HG03469 (cell line): ENCODE measurements at regions not wholly inside any gene's neighbourhood (a gene's known extent, or its start where the extent isn't known, plus 50 kb on each side); places are given as distances from the start of the nearest gene placed in this dataset.

Experiments used
- ATAC-seq: cut with Tn5 transposase; IDR thresholded peaks from one replicate; pipeline ENCODE4 v1.9.1; 2021; ENCODE audit warnings: mild to moderate bottlenecking, moderate library complexity, moderate number of reproducible peaks; ENCODE audit not compliant: unreplicated experiment

DNA sequence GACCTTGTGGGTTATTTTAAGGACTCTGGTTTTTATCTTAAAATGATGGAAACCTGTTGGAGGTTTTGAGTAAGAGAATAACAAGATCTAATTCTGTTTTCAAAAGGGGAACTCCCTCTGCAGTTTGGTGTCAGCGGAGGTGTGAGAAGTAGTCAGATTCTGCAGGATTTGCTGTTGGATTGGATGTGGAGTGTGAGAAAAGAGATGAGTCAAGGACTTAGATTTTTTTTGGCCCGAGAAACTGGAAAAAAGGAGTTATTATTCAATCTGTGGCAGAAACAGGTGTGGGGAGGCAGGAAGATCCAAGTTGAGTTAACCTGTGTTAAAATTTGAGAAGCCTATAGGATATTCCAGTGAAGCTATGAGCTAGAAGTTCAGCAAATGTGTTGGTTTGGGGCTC lies 337.2 kb upstream of the FANCL start:
- ATAC-seq = no peak

DNA sequence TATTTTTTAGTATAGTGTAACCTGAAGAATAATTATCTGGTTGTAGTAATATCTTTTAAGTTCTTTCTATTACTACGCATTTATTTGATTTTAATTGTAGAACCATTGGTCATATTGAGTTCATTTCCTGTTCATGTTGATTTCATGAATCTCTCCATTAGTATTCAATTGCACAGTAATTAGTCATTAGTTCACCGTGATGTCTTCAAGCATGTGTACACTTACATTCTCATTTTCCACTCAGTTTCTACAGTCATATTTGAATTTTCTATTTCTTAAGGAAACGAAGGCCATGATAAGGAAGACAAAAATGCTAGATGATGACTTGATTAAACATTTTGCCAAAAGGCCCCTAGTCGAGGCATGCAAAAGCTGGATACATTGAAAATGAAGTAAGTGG lies 333.7 kb upstream of the FANCL start:
- ATAC-seq = no peak

DNA sequence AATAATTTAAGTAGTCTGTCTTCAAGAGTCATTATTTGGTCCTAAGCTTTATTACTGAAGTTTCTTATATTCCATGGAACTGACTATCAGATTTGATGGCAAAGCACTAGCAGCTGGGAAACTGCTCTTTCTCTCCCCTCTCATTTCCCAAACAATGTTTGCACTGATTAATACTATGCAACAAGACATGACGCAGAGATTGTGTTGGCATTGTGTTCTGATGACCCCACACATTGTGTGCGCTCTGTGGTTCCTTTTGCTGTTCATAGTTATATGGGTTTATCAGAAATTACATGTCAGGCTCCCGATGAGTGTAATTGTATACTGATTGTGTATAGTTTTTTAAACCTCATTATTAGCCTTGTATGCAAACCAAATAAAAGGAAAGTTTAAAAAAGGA lies 331.6 kb upstream of the FANCL start:
- no peak for ATAC-seq

DNA sequence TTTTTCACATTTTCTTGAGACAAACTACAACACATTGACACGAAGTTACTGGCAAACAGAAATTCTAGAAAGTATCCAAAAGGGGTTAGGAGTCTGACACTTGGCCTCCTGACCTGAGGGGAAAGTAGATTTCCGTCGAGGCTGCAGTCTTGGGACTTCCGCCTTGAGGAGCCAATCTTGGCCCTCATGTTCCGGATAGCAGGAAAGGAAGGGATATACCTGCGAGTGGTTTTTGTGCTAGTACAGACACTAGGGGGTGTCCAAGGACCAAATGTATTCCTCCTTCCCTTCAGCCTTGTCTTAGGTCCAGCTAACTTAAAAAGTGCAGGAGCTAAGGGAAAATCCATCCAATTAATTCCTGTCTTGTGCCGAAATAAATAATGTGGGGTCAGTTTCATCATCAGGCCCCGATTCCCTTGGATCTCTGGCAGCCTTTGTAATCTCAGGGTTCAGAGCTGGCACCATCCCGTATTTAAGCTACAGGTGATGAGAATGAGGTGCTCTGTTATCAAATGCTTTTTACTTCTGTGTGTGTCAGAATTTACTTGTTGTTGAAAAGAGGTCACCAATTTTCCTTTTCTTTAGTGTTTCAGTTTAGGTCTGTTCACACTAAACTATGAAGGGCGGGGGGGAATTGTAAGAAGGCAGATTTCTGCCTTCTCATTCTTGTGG lies 330.2 kb upstream of the FANCL start:
- peak; percentile 71 for ATAC-seq

DNA sequence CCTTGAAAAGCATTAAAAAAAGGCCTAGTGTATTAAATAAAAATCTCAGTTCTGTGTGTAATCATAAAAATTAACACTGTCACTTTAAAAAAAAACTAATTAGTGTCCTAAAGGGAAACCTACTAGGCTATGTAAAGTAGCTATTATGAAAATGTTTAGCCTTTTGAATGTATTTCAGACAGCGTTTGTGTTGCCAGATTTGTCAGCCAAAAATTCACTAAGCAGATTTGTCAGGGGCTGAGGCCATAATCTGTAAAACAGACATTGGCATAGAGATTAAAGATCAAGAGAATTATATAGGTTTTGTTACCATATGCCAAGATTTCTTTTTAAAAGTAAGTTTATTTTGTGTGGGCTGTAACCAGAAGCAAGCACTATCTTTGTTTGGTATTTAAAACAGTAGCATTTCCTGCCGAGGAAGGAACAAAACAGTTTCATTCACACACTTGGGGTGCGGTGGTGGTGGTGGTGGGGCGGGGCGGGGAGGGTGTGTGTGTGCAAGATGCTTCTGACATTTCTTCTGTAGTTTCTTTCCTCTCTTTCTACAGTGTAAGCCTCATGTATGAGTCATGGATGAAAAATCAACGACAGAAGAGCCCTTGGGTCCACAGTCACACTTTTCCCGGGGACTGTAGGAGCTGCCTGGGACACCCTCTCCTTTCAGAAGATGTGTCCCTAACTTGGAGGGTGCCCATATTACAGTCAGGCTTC lies 328.5 kb upstream of the FANCL start:
- no peak for ATAC-seq

DNA sequence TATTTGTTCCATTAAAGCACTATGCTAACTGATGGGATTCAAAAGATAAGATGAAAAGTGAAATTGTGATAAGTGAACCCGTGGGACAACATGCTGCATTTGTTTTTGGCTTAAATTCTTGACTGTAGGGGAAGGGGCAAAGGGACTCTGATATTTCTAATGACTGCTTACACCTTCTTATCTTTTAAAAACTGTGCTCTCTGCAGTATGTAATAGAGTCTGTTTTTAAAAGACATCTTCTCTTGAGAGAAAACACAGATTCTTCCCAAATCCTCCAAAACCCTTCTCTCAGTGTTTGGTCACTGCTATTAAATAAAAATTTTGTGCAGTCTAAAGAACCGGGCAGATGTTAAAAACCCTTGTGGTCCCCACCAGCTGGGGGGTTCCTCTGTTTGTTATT lies 327.8 kb upstream of the FANCL start:
- ATAC-seq = no peak

DNA sequence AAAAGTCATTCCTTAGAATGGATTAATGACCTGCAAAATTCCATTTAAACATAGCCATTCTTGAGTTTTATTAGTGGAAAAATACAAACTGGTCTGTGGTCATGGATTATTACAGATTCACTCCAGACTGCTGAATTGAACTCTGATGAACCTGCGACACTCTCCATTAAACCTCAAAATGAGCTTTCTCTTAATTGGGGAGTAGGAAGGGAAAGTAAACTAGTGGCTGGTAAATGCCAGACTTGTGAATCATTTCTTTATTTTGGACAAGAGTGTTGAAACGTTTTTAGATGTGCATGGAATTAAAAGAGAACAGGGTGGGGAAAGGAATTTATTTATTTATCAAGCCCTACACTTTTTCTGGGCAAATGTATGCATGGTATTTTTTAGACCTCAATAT lies 321.2 kb upstream of the FANCL start:
- ATAC-seq = no peak

DNA sequence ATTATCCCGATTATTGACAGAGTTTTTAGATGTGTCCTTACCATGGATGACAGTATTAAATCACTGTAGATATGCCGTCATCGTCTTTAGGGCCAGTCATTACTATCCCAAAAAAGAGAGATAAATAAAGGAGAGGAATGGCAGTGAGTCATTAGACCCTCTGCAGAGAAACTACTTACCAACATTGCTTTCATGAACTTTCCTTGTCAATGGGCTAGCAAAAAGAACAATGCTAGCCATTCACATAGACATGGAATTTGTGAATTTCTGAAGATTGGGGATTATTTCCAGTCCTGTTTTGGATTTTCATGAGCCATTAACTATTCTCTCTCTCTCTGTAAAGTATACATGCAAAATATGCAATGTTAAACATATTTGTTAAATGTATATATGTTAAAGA lies 319.4 kb upstream of the FANCL start:
- ATAC-seq = no peak

DNA sequence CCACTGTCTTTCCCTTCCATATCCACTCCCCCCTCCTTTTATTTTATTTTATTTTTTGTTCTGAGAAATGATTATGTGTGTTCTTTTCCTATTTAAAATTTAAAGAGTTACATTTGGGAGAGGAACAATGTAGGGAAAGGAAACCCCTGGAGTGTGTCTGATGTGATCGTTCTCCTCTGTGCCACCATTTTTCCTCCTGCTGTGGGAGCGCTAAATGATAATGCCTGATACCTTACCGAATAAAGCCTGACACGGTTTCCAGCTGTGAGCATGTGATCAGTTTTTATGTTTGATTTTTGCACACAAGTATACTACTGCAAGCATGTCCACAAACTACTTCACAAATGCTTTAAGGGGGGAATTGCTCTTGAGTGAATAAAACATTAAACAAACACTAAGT lies 317.8 kb upstream of the FANCL start:
- no peak for ATAC-seq

DNA sequence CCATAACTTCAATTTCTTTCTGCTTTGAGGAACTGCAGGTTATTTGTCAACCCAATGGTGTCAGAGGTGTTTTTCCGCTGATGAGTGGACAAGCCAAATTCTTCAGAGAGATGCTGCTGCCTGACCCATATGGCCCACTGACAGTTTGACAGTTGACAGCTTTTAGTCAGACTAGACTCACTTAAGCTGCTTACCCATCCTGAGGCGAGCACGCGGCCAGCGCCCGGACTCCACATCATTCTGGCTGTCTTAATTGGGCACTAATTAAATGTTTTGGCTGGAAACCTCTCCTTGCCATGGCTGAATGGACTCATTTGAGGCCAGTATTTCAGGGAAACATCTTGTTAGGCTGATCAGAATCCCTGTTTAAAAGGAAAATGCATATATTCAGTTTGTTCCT lies 316.1 kb upstream of the FANCL start:
- ATAC-seq = no peak

DNA sequence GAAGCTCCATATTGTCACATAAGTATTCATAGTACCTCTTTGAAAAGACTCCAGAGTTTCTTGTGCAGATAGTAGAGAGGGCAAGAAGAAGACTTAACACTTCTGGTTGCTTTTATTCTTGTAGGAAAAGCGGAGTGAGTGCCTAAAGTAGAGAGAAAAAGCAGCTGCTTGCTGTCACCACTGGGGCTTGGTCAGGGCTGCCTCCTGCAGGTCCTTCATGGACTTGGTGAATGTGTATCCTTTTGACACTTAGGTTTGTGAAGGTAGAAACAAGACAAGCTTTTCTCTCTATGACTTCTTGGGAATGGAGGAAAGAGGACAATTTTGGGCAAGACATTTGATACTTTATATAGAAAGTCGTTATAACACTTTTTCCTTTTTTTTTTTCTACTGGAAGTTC lies 312.8 kb upstream of the FANCL start:
- no peak for ATAC-seq

DNA sequence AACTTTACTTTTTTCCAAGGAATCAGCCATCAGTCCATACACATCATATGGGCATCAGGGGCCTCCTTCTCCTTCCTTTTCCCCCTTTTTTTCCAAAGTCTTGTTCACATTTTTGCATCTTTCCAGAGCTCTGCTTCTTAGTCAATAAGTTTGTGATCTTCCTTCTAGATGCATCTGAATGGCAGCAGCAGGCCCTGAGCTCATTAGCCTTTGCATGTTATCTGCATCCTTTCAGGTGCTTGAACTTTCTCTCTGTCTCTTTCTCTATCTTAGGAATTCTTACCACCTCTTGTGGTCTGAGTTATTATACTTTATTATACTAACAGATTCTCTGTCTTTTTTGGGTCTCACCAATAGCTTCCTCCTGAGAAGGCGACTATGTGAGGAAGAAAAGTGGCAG lies 312.4 kb upstream of the FANCL start:
- ATAC-seq = no peak

DNA sequence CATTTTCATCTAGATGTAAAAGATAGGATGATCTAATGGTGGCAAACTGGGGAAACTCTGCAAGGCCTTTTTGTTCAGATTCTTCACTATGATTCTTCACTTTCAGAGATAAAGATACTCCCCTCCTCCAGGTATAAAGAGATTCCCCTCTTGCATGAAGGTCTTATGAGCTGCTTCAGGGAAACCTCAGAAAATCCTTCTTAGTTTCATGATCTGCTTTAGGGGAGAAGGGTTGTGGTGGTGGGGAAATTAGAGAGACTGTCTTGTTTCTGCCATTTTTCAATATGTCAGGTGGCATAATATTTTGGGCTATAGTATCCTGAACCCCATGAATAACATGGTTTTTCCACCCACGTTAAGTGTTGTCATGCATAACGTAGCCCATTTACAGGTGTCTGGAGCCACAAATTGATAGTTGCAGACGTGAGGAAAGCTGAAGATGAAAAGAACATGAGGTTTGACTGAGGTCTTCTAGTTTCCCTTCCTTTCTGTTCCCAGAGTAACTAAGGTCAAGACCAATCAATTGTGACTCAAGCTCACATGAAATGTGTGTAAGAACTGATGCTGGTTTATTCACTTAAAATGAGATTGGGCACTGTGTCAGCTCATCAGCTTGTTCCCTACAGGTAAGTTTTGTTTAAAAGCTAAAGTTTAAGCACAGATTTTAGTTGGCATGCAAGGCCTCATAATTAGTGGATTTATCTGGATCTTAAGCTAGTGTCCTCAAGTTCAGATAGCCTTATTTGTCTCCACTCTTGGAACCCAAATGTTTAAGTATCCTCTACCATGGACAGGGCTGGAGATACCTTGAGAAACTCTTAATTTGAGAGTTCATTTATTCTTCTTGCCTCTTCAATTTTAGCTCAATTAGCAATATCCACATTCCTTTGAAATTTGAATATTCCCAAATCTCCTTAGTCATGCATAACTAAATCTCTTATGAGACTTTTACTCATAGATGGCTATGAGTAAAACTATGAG lies 304.5 kb upstream of the FANCL start:
- peak; percentile 54 for ATAC-seq

DNA sequence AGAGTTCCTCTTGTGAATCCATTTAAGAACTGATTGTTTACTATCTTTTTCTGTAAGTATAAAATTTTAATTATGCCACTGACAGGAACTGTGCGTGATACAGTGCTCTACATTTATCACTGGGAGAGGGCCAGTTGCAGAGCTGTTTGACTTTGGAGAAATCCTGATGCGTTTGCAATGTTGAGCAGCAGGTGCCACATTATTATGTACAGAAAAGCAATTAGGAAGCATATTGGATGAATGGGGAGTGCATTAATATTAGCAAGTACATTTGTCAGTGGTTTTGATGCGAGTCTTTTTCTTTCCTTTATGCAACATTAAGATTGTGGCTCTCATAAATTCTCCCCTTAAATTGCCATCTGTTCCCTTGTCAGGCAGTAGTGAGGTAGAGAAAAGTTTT lies 302.3 kb upstream of the FANCL start:
- ATAC-seq = no peak

DNA sequence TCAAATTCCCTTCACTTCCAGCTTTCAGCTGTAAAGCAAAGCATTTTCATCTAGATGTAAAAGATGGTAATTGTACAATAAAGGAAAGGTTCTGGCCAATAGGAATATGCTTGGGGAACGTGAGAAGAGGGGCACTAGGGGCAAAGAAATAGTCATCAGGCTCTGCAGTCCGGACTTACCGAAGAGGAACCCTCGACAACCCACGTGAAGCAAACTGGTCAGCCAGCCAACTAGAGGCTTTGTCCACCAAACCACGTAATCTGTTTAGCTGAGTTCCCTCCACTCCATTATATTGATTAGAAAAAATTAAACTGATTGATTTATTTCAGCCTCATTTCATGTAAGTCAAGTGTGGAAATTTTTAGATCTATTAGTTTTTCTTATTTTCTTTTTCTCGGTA lies 300.4 kb upstream of the FANCL start:
- no peak for ATAC-seq

DNA sequence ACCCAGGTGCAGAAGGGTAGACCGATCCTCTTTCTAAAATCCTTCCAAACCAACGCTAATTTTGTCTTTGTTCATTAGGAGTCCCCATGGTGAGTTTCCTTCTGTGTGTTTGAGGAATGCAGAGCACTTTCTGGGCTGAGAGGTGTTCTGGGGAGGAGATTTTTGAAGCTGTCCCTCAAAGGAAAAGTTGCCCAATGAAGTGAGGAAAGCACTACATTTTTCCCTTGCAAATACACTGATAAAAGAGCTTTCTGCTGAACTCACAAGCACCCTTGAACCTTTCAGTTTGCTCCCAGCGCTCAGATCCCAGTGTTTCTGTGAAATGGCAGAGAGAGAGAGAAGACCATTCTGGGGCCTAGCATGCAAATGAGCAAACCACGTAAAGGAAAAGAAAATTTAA lies 299.6 kb upstream of the FANCL start:
- ATAC-seq = no peak

DNA sequence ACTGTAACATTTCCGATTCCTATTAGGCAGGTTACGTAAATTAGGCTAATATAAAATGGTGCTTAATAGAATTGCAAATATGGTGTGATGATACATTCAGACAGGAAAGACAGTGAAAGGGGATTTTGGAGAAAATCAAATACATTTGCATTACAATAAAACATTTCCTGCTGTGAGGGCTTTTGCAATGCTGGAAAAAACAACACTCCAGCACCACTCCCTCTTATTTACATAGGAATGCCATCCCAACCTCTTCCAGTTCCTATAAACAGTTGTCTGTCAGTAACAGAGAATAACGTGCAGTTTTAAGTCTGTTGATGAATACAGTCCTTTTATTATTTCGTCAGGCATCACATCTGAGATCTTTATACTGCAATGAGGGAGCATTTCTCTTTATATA lies 298.8 kb upstream of the FANCL start:
- ATAC-seq = no peak

DNA sequence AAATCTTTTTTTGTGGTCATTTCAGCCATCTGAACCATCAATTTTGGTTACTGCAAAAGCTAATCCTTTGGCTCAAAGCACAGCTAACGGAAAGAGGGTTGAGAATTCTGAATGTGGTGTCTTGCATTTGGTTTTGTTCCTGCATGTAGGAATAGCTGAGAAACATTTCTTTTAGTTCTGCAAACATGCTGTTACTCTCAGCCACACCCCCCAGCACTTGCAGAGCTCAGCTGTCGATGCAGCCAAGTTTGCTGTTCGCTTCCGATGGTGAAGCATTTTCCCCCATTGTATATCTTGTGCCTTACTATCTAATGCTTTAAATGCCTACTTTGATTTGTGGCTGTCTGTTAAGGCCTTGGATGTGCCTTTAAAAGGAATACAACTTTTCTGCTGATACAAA lies 294.9 kb upstream of the FANCL start:
- no peak for ATAC-seq

DNA sequence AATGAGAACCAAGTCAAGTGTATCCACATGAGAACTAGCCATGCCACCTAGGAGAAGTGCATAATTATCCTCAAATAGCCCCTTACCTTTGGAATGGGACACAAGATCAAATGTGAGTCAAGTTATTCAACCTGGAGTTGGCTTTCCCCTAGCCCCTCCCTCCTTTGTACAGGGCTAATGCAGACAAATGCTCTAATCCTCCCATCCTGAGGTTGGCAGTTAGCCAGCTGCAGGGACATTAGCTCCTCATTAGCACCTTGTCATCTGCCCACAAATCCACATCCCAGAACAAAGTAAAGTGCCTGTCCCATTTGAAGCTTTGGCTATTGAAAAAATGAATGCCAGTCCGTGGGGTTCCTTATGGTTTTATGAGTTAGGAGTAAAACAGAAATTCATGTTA lies 294.1 kb upstream of the FANCL start:
- ATAC-seq = no peak

DNA sequence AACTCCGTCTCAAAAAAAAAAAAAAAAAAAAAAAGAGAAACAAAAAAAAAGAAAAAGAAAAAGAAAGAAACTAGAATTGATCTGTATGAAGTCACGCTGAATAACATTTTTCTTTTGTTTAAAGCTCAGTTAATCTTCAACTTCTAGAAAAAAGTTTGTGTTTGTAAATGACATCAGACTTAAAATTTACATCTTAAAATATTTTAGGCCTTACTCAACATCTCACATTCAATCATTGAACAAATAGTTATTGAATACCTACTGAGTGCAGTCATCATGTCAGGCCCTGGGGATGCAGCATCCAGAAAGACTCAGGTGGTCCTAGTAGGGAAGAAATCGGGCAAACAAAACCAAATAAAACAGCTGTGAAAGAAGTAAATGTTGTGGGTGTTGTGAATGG lies 292.3 kb upstream of the FANCL start:
- no peak for ATAC-seq

DNA sequence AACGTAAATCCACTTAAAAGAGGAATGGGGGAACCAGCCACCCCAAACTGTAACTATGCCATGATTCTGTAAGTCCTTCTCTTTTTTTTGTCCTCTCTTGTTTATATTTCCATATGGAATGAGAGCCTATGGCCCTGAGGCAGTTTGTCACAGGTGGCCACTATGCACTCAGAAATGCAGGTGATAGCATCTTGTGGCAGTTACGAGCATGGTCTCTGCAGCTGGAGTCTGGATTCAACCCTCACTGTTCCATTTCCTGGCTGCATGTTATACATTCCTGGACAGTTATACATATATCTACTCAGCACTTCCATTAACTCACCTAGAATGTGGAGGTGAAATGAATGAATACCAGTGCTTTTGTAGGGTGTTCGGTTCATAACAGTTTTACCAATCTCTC lies 291.5 kb upstream of the FANCL start:
- no peak for ATAC-seq

DNA sequence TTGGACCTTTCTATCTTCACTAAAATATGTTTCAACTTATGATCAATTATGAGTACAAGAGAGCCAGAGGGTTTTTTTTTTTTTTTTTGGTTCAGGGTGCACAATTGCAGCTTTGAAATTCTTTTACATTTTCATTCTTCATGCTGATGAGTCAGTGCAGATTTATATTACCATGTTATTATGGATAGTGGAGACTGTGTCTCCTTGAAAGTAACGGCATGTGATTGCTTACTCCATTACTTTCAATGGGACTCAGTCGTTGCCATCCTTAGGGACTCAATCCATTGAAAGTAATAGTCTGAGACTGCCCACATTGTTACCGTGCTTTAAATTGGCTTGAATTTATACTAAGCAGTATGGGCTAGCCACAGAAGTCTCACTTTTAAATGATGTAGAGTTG lies 286.5 kb upstream of the FANCL start:
- no peak for ATAC-seq
